ENCODE measurements at regions not wholly inside any gene's neighbourhood (a gene's known extent, or its start where the extent isn't known, plus 50 kb on each side); places are given as distances from the start of the nearest gene placed in this dataset.
A peak's percentile ranks its signal among the peaks of the same experiment; 100 is the strongest.

DNA sequence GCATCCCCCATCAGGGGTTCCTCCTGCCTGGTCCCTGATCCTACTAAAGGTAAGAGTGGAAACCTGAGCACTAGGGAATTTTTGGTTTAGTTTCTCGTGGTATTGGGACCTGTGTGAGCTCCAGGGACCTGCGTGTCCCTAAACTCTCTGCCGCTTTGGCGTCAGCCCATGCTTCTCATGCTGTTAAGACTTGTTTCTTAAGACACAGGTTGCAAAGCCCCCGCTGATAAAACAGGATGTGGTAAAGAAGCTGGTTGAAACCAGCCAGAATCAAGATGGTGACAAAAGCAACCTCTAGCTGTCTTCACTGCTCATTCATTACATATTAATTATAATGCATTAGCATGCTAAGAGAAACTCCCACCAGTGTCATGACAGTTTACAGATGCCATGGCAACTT is 64.6 kb downstream of the LYZL4 start:
- TF ChIP-seq, protein P1, sequence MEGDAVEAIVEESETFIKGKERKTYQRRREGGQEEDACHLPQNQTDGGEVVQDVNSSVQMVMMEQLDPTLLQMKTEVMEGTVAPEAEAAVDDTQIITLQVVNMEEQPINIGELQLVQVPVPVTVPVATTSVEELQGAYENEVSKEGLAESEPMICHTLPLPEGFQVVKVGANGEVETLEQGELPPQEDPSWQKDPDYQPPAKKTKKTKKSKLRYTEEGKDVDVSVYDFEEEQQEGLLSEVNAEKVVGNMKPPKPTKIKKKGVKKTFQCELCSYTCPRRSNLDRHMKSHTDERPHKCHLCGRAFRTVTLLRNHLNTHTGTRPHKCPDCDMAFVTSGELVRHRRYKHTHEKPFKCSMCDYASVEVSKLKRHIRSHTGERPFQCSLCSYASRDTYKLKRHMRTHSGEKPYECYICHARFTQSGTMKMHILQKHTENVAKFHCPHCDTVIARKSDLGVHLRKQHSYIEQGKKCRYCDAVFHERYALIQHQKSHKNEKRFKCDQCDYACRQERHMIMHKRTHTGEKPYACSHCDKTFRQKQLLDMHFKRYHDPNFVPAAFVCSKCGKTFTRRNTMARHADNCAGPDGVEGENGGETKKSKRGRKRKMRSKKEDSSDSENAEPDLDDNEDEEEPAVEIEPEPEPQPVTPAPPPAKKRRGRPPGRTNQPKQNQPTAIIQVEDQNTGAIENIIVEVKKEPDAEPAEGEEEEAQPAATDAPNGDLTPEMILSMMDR (IDR thresholded peaks at IDR 0.05; ENCODE audit: insufficient read depth, low read depth, low read length, missing control alignments): no peak
- H3K4me3 ChIP-seq (ENCODE audit: low read length): no peak overlapping the region
- DNase-seq (ENCODE audit: low read depth): no peak

DNA sequence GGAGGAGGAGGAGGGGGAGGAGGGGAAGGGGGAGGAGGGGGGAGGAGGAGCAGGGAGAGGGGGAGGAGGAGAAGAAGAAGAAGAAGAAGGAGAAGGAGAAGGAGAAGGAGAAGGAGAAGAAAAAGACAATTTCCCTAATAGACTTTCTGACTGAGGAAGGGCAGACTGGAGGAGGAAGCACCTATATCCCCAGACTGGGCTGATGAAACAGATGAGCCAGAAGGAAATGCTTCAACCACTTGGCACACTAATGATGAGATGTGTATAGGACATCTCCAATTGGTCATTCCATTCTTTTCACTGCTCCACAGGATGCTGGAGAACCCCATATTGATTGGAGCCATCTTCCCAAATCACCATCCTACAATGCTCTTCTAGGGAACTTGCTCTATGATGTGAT is 69.9 kb downstream of the LYZL4 start:
- peak; percentile 65 for DNase-seq (ENCODE audit: low read depth)
- TF ChIP-seq, protein P1 (IDR thresholded peaks at IDR 0.05; ENCODE audit: insufficient read depth, low read depth, low read length, missing control alignments): no peak
- H3K4me3 ChIP-seq (ENCODE audit: low read length): no peak overlapping the region

DNA sequence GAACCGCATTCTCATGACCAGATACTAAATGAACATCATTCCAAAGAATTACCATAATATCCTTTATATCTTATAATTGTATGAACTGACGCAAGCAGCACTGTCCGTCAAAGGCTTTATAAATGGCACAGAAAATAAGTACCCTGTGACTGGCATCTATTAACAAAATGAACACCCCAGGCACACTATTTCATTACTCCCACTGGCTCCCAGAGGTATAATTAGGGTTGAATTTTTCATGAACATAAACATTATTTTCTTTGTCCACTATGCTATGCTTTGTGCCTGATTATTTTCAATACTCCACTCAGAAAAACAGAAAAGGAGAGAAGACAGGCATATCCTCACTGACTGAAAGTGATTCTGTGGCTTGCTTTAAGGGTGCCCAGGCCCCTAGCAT is 71.1 kb downstream of the LYZL4 start:
- no peak overlapping the region for H3K4me3 ChIP-seq (ENCODE audit: low read length)
- no peak for DNase-seq (ENCODE audit: low read depth)
- TF ChIP-seq, protein P1 (IDR thresholded peaks at IDR 0.05; ENCODE audit: insufficient read depth, low read depth, low read length, missing control alignments): no peak

DNA sequence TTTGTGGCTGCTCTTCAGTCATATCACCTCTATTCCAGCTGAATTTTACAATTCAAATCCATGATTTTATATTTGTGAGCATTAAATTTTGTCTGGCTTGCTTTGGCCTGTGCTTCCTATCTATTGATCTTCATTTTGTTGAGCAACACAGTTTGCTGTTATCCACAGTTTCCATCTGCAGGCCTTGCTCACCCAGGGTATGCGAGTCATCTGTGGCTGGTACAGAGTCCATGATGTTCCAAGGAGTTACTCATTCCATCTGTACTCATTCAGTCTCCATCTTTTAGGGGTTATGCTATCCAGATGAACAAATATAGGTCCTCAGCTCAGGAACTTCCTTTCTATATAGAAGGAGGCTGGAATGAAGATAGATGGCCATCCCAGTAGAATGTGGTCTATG is 70.1 kb upstream of the CCK start:
- no peak overlapping the region for H3K4me3 ChIP-seq (ENCODE audit: low read length)
- TF ChIP-seq, protein P1 (IDR thresholded peaks at IDR 0.05; ENCODE audit: insufficient read depth, low read depth, low read length, missing control alignments): no peak
- peak; percentile 30 for DNase-seq (ENCODE audit: low read depth)

DNA sequence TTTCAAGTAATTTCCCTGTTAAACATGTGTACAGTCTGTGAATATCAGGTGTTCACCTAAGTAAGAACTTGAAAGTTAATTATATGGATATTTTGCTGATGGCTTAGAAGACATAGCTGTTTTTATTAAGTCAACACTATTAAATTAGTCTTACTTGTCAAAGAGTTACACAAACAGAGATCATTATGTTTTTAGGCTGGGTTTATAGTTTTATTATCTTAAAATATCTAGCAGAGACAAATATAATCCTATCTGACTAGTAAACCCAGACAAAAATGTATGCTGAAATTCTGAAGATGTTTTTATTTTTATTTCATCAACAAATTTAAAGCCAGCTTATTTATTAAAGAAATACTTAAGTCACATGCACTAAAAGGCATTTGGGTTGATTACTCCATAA is 51.2 kb upstream of the CCK start:
- TF ChIP-seq, protein P1 (IDR thresholded peaks at IDR 0.05; ENCODE audit: insufficient read depth, low read depth, low read length, missing control alignments): no peak
- DNase-seq (ENCODE audit: low read depth): no peak
- H3K4me3 ChIP-seq (ENCODE audit: low read length): no peak overlapping the region

Data from epithelial cell of esophagus (primary cell).